ENCODE measurements at regions not wholly inside any gene's neighbourhood (a gene's known extent, or its start where the extent isn't known, plus 50 kb on each side); places are given as distances from the start of the nearest gene placed in this dataset.

DNA sequence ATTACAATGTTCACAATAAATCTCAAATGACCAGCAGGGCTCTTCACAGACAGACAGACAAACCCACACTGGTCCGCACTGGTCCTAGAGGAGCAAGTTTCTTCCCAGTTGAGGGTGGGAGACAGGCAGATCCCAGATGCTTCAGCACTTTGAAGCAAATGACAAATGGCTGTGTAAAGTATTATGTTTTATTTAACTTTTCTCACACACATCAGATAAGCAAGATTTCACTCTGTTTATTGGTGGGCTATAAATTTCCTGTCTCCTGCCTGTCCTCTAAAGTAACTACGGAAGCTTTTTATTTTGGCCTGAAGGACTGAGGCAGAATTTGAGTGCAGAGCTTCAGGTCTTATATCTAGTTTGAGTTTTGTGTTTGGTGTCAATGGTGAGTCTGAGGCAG is 174.7 kb upstream of the MTNR1B start:
- TF ChIP-seq CTCF (conservative IDR thresholded peaks at IDR 0.05 in 1 of 2, IDR thresholded peaks at IDR 0.05 in 1 of 2; ENCODE audit: low read depth in 1 of 2, low read length in 2 of 2): no peak
- no peak for TF ChIP-seq EZH2 (IDR thresholded peaks at IDR 0.05; ENCODE audit: low read length, missing control alignments)
